Fibroblast of villous mesenchyme (primary cell): ENCODE measurements at regions not wholly inside any gene's neighbourhood (a gene's known extent, or its start where the extent isn't known, plus 50 kb on each side); places are given as distances from the start of the nearest gene placed in this dataset.

Experiments used
- DNase-seq: peaks from one replicate; pipeline ENCODE4 v3.0.0-alpha.2; 2010; ENCODE audit warnings: low read depth
- H3K4me3 ChIP-seq: 2 replicates; pipeline ENCODE4 v1.5.1; 2011; ENCODE audit warnings: low read depth, mild to moderate bottlenecking, low read length
- CTCF ChIP-seq: IDR thresholded peaks from 2 replicates; pipeline ENCODE4 v1.5.1; 2012; ENCODE audit warnings: low read depth, mild to moderate bottlenecking, low read length; ENCODE audit not compliant: insufficient read depth

GRCh38 chr13:106723036-106723435, 155.1 kb upstream of the ARGLU1 start:
- no peak for TF ChIP-seq CTCF
- no peak for DNase-seq

GRCh38 chr13:106722620-106723019, 154.7 kb upstream of the ARGLU1 start:
- no peak for DNase-seq
- TF ChIP-seq CTCF: no peak
- no peak overlapping the region for H3K4me3 ChIP-seq

More at GRCh38 chr13:106723036-106723435, 155.1 kb upstream of the ARGLU1 start:
- H3K4me3 ChIP-seq: no peak overlapping the region

- no peak for DNase-seq
- no peak overlapping the region for H3K4me3 ChIP-seq
- no peak for TF ChIP-seq CTCF
These were observed 153.7 kb upstream of the ARGLU1 start for GRCh38 chr13:106721599-106721998.

GRCh38 chr13:106714271-106714982, 146.5 kb upstream of the ARGLU1 start:
- TF ChIP-seq CTCF: no peak
- DNase-seq: no peak
- H3K4me3 ChIP-seq: no peak overlapping the region

- DNase-seq: no peak
- no peak overlapping the region for H3K4me3 ChIP-seq
- no peak for TF ChIP-seq CTCF
These were observed 144.4 kb upstream of the ARGLU1 start for GRCh38 chr13:106712381-106712780.

GRCh38 chr13:106710266-106710665, 142.3 kb upstream of the ARGLU1 start:
- no peak for TF ChIP-seq CTCF
- DNase-seq: no peak
- H3K4me3 ChIP-seq: no peak overlapping the region

- TF ChIP-seq CTCF: no peak
- H3K4me3 ChIP-seq: no peak overlapping the region
- no peak for DNase-seq
These were observed 141.6 kb upstream of the ARGLU1 start for GRCh38 chr13:106709522-106709921.
